SH-SY5Y (cell line): ENCODE measurements at regions not wholly inside any gene's neighbourhood (a gene's known extent, or its start where the extent isn't known, plus 50 kb on each side); places are given as distances from the start of the nearest gene placed in this dataset.

Experiments used
- GATA2 ChIP-seq: IDR thresholded peaks from 2 replicates; pipeline ENCODE4 v1.6.1; 2011; ENCODE audit warnings: mild to moderate bottlenecking, low read depth, low read length
- GATA3 ChIP-seq: IDR thresholded peaks from 2 replicates; pipeline ENCODE4 v1.6.1; 2011; ENCODE audit warnings: low read depth, mild to moderate bottlenecking, low read length, moderate library complexity

- TF ChIP-seq GATA3 = no peak
- TF ChIP-seq GATA2 = no peak
These were observed 147.8 kb downstream of the UBE2E3 start for GRCh38 chr2:181128199-181128598.
